ENCODE measurements at regions not wholly inside any gene's neighbourhood (a gene's known extent, or its start where the extent isn't known, plus 50 kb on each side); places are given as distances from the start of the nearest gene placed in this dataset.

- ATAC-seq (no peak), DNase-seq (no peak)
- intact Hi-C loops (cut with micrococcal nuclease): no loop called here
Measured at GRCh38 chr2:220318508-220318907, 691.1 kb downstream of the SLC4A3 start.

DNA sequence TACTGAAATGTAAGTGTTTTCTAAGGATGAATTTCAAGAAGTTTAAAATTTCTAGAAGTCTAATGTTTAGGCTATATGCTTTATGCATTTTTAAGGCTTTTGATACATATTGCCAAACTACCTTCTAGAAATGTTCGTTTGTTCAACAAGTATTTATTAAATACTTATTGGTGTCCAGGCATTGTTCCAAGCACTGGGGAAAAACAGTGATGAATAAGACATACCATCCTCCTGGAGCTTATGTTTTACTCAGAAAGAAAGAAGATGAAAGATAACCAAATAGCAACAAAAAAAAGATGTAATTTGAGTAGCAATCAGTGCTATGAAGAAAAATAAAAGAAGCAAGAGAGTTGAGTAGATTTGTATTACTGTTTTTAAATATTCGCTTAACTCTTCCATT lies 692.9 kb downstream of the SLC4A3 start:
- DNase-seq (no peak), ATAC-seq (no peak)
- intact Hi-C loops (cut with micrococcal nuclease): no loop called here

DNA sequence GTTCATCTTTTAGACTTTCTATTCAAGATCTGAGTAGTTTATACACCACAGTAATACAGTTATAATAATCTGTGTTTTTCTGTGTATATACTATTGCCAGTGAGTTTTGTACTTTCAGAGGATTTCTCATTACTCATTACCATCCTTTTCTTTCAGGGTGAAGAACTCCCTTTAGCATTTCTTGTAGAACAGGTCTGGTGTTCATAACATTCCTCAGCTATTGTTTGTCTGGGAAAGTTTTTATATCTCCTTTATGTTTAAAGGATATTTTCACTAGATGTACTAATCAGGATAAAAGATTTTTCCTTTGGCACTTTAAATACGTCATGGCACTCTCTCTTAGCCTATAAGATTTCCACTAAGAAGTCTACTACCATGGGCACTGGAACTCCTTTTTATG lies 705.5 kb downstream of the SLC4A3 start:
- intact Hi-C loops (cut with micrococcal nuclease): no loop called here
- ATAC-seq (no peak), DNase-seq (no peak)

DNA sequence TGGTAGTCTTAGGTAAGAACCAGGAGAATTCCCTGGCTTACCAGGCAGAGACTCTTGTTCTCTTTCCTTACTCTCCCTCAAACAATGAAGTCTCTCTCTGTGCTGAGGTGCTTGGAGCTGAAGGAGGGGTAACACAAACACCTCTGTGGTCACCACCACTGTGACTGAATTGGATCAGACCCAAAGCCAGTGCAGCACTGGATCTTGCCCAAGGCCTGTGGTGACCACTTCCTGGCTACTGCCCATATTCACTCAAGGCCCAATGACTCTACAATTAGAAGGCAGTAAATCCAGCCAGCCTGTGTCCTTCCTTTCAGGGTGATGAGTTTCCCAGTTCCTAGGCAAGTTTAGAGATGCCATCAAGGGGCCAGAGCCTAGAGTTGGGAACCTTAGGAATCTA lies 706.8 kb downstream of the SLC4A3 start:
- DNase-seq (no peak), ATAC-seq (no peak)
- intact Hi-C loops (cut with micrococcal nuclease): no loop called here

DNA sequence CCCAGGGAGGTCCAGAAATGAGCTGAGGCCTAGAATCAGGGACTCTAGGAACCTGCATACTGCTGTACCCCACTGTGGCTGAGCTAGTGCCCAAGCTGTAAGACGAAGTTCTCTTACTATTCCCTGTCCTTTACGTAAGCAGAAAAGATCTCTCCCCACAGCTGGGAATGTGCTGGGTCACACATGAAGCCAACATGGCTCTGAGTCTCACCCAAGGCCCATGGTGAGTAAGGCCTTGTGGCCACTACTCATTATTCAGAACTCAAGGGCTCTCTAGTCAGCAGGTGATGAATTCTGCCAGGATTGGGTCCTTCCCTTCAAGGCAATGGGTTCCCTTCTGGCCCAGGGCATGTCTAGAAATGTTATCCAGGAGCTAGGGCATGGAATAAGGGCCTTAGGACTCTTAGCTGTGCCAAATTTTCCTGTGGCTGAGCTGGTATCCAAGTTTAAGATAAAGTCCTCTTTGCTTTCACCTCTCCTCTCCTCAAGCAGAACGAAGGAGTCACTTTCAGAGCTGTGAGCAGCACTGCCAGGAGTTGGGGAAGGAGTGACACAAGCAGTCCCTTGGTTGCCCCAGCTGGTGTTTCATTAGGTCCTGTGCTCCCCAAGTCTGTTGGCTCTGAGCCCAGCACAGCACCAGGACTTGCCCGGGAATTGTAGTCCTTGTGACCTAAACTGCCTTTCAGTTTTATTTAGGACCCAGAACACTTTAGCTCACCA lies 707.6 kb downstream of the SLC4A3 start:
- no peak for ATAC-seq
- no peak for DNase-seq
- intact Hi-C loops (cut with micrococcal nuclease): no loop called here

DNA sequence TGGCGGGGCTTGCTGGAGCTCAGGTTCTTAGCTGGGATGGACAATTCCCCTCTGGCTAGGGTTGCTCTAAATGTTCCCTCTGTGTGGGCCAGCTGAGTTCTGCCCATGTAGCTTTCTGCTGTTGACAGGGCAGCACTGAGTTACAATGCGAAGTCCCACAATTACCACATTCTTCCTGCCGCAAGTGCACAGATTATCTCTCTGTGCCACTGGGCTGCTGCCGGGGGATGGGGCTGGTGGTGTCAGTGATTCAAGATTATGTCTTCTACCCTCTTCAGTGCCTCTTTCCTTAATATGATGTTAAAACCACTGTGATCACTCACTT lies 708.1 kb downstream of the SLC4A3 start:
- ATAC-seq: peak; percentile 61
- DNase-seq: no peak
- intact Hi-C loops (cut with micrococcal nuclease): no loop called here

DNA sequence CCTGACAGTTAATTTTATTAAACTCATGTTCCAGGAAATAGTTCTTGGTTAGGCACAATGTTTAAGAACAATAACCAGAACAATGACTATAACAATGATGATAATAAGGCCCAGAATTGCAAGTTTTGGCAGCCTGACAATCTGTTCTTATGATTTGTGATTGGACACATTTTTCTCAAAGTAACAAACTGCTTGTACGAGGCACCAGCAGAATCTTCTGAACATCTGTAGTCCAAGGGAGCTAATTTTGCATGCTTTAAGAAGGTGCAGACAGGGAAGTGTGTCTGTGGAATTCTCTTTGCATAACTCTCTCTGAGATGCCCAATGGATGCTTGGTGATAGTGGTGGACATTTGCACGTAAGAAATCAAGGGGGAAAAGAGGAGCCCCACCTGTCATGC lies 709.3 kb downstream of the SLC4A3 start:
- ATAC-seq: no peak
- intact Hi-C loops (cut with micrococcal nuclease): no loop called here
- DNase-seq: no peak

GRCh38 chr2:220337611-220338440 lies 710.4 kb downstream of the SLC4A3 start:
- DNase-seq (no peak), ATAC-seq (no peak)
- intact Hi-C loops (cut with micrococcal nuclease): no loop called here

GRCh38 chr2:220341014-220341413 lies 713.6 kb downstream of the SLC4A3 start:
- intact Hi-C loops (cut with micrococcal nuclease): no loop called here
- DNase-seq (no peak), ATAC-seq (no peak)

GRCh38 chr2:220346919-220347318 lies 719.5 kb downstream of the SLC4A3 start:
- intact Hi-C loops (cut with micrococcal nuclease): no loop called here

DNA sequence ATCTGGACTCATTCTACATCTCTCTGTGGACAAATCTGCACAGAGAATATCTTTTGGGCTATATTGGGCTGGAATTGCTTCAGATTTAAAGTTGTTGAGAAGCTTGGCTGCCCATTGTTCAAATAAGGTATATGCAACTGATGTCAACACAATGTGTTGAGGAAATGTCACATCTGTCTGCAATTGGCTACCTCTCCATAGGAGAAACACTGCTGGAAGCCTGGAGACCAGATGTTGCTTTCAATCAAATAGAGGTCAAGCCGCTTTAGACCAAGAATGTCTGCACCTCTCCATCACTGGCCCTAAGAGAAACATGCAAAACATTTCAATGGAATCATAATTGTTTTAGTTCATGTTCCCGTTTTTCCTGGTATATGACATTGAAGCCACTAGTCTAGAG lies 720.2 kb downstream of the SLC4A3 start:
- no peak for DNase-seq
- no peak for ATAC-seq
- intact Hi-C loops (cut with micrococcal nuclease): no loop called here

More at GRCh38 chr2:220346919-220347318, 719.5 kb downstream of the SLC4A3 start:
- no peak for DNase-seq
- ATAC-seq: no peak

GRCh38 chr2:220348206-220348605 lies 720.8 kb downstream of the SLC4A3 start:
- no peak for ATAC-seq

DNA sequence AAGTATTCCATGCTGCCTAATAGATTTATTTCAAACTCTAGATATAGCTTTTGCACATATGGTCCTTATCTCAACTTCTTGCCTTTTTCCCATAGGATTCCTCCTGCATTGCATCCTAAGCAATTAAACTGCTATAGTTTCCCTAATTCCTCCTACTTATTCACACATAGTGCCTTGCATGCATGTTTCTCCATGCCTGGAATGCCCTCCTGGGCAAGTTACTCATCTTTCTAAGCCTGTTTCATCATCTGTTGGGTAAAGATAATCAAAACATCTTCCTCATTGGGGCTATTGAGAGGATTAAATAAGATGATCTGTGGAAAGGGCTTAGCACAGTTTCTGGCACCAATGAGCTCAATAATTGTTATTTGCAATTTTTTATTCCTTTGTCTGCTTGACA lies 726.5 kb downstream of the SLC4A3 start:
- intact Hi-C loops (cut with micrococcal nuclease): no loop called here
- ATAC-seq (no peak), DNase-seq (no peak)

More at GRCh38 chr2:220348206-220348605, 720.8 kb downstream of the SLC4A3 start:
- intact Hi-C loops (cut with micrococcal nuclease): no loop called here
- no peak for DNase-seq

GRCh38 chr2:220356076-220356475 lies 728.6 kb downstream of the SLC4A3 start:
- intact Hi-C loops (cut with micrococcal nuclease): no loop called here
- DNase-seq (no peak), ATAC-seq (no peak)

DNA sequence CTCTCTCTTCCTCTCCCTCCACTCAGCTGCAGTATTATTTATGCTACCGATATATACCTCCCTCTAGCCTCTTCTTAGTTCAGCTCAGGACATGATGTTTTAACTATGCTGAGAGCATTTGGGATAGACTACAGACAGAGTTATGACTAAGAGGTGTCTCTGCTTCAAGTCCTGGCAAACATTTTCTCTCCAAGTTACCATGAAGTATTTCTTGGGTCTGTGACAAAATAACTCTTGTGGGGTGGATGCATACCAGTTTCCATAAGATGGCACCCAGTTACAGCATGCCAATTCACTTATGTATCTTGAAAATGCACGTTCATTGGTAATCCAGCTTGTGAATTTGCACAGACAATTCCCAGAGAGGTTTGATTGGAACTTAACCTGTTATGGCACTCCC lies 737.6 kb downstream of the SLC4A3 start:
- ATAC-seq (peak; percentile 48), DNase-seq (no peak)
- intact Hi-C loops (cut with micrococcal nuclease): no loop called here

- DNase-seq (no peak), ATAC-seq (no peak)
- intact Hi-C loops (cut with micrococcal nuclease): no loop called here
Measured at GRCh38 chr2:220366765-220367164, 739.3 kb downstream of the SLC4A3 start.

- no peak for ATAC-seq
- DNase-seq: no peak
- intact Hi-C loops (cut with micrococcal nuclease): no loop called here
Measured at GRCh38 chr2:220370764-220371163, 743.3 kb downstream of the SLC4A3 start.

DNA sequence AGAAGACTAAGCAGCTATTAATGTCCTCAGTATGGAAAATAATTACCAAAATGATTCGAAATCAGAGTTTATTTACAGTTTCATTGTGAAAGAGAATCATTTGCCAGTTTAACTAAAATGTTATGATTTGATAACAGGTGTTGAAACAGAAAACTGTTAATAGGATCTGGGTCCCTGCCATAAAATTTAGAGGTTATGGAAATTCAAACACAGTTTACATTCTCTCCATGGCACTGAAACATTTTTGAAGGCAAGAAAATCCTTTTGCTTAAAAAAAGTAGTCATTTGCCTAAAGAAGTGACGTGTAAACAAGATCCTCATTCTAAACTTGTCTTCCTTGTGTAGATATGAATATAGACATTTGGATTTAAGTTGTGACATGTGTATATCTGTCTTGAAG lies 743.8 kb downstream of the SLC4A3 start:
- ATAC-seq (no peak), DNase-seq (no peak)
- intact Hi-C loops (cut with micrococcal nuclease): no loop called here

- intact Hi-C loops (cut with micrococcal nuclease): no loop called here
- DNase-seq: no peak
- no peak for ATAC-seq
Measured at GRCh38 chr2:220373878-220374277, 746.4 kb downstream of the SLC4A3 start.

DNA sequence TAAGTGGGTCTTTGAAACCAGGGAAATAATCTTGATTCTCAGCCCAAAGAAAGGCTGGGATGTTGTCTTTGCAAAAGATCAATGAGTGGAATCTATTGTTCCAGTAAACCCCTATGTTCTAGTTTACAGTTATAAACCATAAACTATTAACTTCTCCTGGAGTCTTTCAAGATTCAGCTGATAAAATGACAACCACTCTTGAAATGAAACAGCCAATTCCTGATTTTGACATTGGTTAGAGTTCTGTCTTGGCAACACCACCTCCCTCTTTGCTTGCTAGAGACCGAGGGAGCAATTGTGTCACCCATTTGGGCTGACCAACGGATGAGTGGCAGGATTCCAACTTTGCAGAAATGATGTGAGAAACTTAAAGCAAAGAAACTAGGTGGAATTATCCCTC lies 746.9 kb downstream of the SLC4A3 start:
- no peak for DNase-seq
- ATAC-seq: no peak
- intact Hi-C loops (cut with micrococcal nuclease): no loop called here

All from left ventricle myocardium superior (tissue), 1 donor.